GM12872 (cell line): ENCODE measurements at regions not wholly inside any gene's neighbourhood (a gene's known extent, or its start where the extent isn't known, plus 50 kb on each side); places are given as distances from the start of the nearest gene placed in this dataset.

ENCODE experiments used
- TF ChIP-seq, protein P1 (sequence below): IDR thresholded peaks from 3 replicates; pipeline ENCODE4 v1.5.1; 2011; ENCODE audit warnings: low read depth, mild to moderate bottlenecking, low read length, moderate library complexity; ENCODE audit not compliant: insufficient read depth

GRCh38 chr20:60512443-60512842 lies 554.2 kb downstream of the CDH26 start:
- TF ChIP-seq, protein P1, sequence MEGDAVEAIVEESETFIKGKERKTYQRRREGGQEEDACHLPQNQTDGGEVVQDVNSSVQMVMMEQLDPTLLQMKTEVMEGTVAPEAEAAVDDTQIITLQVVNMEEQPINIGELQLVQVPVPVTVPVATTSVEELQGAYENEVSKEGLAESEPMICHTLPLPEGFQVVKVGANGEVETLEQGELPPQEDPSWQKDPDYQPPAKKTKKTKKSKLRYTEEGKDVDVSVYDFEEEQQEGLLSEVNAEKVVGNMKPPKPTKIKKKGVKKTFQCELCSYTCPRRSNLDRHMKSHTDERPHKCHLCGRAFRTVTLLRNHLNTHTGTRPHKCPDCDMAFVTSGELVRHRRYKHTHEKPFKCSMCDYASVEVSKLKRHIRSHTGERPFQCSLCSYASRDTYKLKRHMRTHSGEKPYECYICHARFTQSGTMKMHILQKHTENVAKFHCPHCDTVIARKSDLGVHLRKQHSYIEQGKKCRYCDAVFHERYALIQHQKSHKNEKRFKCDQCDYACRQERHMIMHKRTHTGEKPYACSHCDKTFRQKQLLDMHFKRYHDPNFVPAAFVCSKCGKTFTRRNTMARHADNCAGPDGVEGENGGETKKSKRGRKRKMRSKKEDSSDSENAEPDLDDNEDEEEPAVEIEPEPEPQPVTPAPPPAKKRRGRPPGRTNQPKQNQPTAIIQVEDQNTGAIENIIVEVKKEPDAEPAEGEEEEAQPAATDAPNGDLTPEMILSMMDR: no peak

DNA sequence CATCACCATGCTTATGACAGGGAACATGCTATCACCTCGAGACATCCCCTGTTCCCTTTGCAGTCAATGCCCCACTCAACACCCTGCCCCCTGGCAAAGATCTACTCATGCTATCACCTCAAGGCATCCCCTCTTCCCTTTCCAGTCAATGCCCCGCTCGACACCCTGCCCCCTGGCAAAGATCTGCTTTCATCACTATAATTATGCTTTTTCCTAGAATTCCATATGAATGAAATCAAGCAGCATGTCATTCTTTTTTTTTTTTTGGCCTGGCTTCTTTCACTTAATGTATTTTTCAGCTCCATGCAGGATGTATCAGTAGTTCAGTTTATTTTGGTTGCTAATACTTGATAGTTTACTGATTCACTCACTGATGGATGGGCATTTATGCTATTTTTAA lies 554.9 kb downstream of the CDH26 start:
- TF ChIP-seq, protein P1: no peak

- TF ChIP-seq, protein P1: no peak
These were observed 558.2 kb downstream of the CDH26 start for GRCh38 chr20:60516442-60516841.

DNA sequence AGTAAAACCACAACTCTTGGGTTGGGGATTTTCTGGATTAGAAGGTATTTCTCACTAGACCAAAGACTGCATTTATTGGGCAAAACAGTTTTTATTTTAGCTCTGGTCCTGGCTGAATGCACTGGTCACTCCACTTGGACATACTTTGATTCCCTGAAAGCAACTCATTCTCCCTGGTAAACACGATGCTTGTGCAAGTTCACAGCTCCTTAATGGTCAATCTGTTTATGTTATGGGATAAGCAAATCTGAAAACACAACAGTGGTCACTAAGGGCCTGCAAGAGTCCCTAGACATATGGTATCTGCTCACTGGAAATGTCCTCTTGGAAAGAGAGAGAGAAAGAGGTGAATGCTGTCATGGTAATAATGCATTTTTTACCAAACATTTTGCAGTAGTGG lies 559.8 kb downstream of the CDH26 start:
- TF ChIP-seq, protein P1: no peak

GRCh38 chr20:60525397-60525796 lies 567.2 kb downstream of the CDH26 start:
- TF ChIP-seq, protein P1: no peak

GRCh38 chr20:60527656-60528055 lies 569.4 kb downstream of the CDH26 start:
- TF ChIP-seq, protein P1: no peak

GRCh38 chr20:60528141-60528540 lies 569.9 kb downstream of the CDH26 start:
- TF ChIP-seq, protein P1: no peak

- TF ChIP-seq, protein P1: no peak
These were observed 570.9 kb downstream of the CDH26 start for GRCh38 chr20:60529149-60529548.
